ENCODE measurements at regions not wholly inside any gene's neighbourhood (a gene's known extent, or its start where the extent isn't known, plus 50 kb on each side); places are given as distances from the start of the nearest gene placed in this dataset.
A peak's percentile ranks its signal among the peaks of the same experiment; 100 is the strongest.

GRCh38 chr2:239667431-239667985 lies 266.7 kb upstream of the HDAC4 start:
- Histone ChIP-seq H3K36me3 (no peaks in the 10 kb centered on the region), H3K27me3 (no peaks in the 10 kb centered on the region), H3K9me3 (no peaks in the 10 kb centered on the region), H3K4me3 (no peak overlapping the region), H3K4me1 (no peaks in the 10 kb centered on the region), H3K27ac (no peak overlapping the region)
- DNase-seq = peak in 1 of 3 donors; percentile 6
- TF ChIP-seq CTCF (IDR thresholded peaks at IDR 0.05) = no peak
- TF ChIP-seq POLR2A (IDR thresholded peaks at IDR 0.05) = no peak

GRCh38 chr2:239666855-239667376 lies 266.1 kb upstream of the HDAC4 start:
- DNase-seq = peak in 2 of 3 donors; percentile 12 to 41
- Histone ChIP-seq H3K4me1 (no peaks in the 10 kb centered on the region), H3K36me3 (no peaks in the 10 kb centered on the region), H3K27me3 (no peaks in the 10 kb centered on the region), H3K9me3 (no peaks in the 10 kb centered on the region), H3K27ac (no peak overlapping the region), H3K4me3 (no peak overlapping the region)
- TF ChIP-seq CTCF (IDR thresholded peaks at IDR 0.05) (no peak), POLR2A (IDR thresholded peaks at IDR 0.05) (no peak)

- Histone ChIP-seq H3K4me1 (no peaks in the 10 kb centered on the region), H3K27me3 (no peaks in the 10 kb centered on the region), H3K36me3 (no peaks in the 10 kb centered on the region), H3K4me3 (no peak overlapping the region), H3K27ac (no peak overlapping the region), H3K9me3 (no peaks in the 10 kb centered on the region)
- TF ChIP-seq CTCF (IDR thresholded peaks at IDR 0.05) = no peak
- no peak for TF ChIP-seq POLR2A (IDR thresholded peaks at IDR 0.05)
- peak in 1 of 3 donors; percentile 9 for DNase-seq
Measured at GRCh38 chr2:239666053-239666854, 265.4 kb upstream of the HDAC4 start.

GRCh38 chr2:239664216-239664810 lies 263.5 kb upstream of the HDAC4 start:
- Histone ChIP-seq H3K27ac (no peak overlapping the region), H3K4me3 (no peak overlapping the region), H3K27me3 (no peaks in the 10 kb centered on the region), H3K9me3 (no peaks in the 10 kb centered on the region), H3K36me3 (no peaks in the 10 kb centered on the region), H3K4me1 (no peaks in the 10 kb centered on the region)
- no peak for TF ChIP-seq CTCF (IDR thresholded peaks at IDR 0.05)
- TF ChIP-seq POLR2A (IDR thresholded peaks at IDR 0.05) = no peak
- DNase-seq = peak in 1 of 3 donors; percentile 6

GRCh38 chr2:239663364-239663924 lies 262.6 kb upstream of the HDAC4 start:
- DNase-seq = peak in 1 of 3 donors; percentile 15
- H3K36me3 ChIP-seq = no peaks in the 10 kb centered on the region

More at GRCh38 chr2:239663364-239663924, 262.6 kb upstream of the HDAC4 start:
- no peak for TF ChIP-seq POLR2A (IDR thresholded peaks at IDR 0.05)
- no peak for TF ChIP-seq CTCF (IDR thresholded peaks at IDR 0.05)
- H3K27ac ChIP-seq = no peak overlapping the region
- H3K9me3 ChIP-seq = no peaks in the 10 kb centered on the region
- no peaks in the 10 kb centered on the region for H3K4me1 ChIP-seq
- H3K27me3 ChIP-seq = no peaks in the 10 kb centered on the region
- H3K4me3 ChIP-seq = no peak overlapping the region
